HUES64 (cell line): ENCODE measurements at regions not wholly inside any gene's neighbourhood (a gene's known extent, or its start where the extent isn't known, plus 50 kb on each side); places are given as distances from the start of the nearest gene placed in this dataset.
A peak's percentile ranks its signal among the peaks of the same experiment; 100 is the strongest.

ENCODE experiments used
- H3K27ac ChIP-seq: 2 replicates; pipeline ENCODE4 v1.7.0; 2013; ENCODE audit warnings: low read depth, low read length, inconsistent platforms
- H3K27me3 ChIP-seq: 2 replicates; pipeline ENCODE4 v1.6.1; 2013; ENCODE audit warnings: mild to moderate bottlenecking, low read length; ENCODE audit not compliant: insufficient read depth
- H3K36me3 ChIP-seq: 2 replicates; pipeline ENCODE4 v1.6.1; 2013; ENCODE audit warnings: mild to moderate bottlenecking, low read length; ENCODE audit not compliant: insufficient read depth
- H3K4me1 ChIP-seq: 2 replicates; pipeline ENCODE4 v1.6.1; 2013; ENCODE audit warnings: mild to moderate bottlenecking, low read length, moderate library complexity; ENCODE audit not compliant: insufficient read depth
- H3K4me3 ChIP-seq: 2 replicates; pipeline ENCODE4 v1.5.1; 2013; ENCODE audit warnings: mild to moderate bottlenecking, low read length, moderate library complexity
- H3K9ac ChIP-seq: 2 replicates; pipeline ENCODE4 v1.6.1; 2013; ENCODE audit warnings: mild to moderate bottlenecking, low read depth, low read length
- H3K9me3 ChIP-seq: 2 replicates; pipeline ENCODE4 v1.6.1; 2013; ENCODE audit warnings: low read depth, low read length; ENCODE audit not compliant: insufficient read depth
- WGBS: fragments of 150-250, 120-280 bp; methylation state at CpG from one replicate; pipeline ENCODE4 v1.1.7; 2013; ENCODE audit warnings: missing lambda C conversion rate; 5-methylcytosine and 5-hydroxymethylcytosine counted together

DNA sequence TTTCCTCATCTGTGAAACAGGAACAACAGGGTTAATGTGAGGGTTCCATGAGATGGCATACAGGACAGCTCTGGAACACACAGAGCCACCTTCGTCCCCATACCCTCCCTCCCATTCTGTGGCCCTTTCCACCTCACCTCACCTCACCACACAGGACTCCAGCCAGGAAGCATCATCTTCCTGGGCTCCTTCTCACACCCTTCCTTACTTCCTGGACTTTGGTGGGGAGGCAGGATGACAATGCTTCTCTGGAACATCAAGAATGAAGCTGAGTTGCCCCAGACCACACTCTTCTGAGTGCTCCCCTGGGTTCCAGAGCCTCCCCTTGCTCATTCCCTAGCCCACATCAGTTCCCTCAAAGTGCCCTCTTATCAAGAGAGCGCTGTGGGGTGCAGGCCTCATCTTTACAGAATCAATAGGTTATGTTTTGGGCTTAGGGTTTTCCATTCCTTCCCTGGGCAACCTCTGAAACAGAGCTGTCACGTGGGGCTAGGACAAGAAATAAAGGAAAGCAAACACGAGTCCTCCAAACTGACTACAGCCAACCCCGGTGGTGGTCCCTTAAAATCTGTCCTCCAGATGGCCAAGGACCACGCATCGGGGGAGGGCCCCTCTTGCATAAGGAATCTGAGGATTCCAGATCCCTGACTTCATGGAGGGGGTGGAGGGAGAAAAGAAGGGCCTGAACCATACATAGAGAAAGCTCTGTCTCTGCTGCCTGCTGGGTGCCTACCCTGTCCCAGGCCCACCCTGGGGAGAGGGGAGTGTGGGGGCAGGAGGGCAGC is 74.4 kb upstream of the ATP6AP2 start:
- Histone ChIP-seq H3K27me3 (no peaks in the 10 kb centered on the region), H3K36me3 (no peaks in the 10 kb centered on the region), H3K4me3 (no peak overlapping the region), H3K9me3 (no peaks in the 10 kb centered on the region), H3K4me1 (peaks cover 6% of the 10 kb centered on the region), H3K9ac (no peak overlapping the region), H3K27ac (no peak overlapping the region)
- 86% methylated on average over 6 of the region's 7 CpGs for WGBS

DNA sequence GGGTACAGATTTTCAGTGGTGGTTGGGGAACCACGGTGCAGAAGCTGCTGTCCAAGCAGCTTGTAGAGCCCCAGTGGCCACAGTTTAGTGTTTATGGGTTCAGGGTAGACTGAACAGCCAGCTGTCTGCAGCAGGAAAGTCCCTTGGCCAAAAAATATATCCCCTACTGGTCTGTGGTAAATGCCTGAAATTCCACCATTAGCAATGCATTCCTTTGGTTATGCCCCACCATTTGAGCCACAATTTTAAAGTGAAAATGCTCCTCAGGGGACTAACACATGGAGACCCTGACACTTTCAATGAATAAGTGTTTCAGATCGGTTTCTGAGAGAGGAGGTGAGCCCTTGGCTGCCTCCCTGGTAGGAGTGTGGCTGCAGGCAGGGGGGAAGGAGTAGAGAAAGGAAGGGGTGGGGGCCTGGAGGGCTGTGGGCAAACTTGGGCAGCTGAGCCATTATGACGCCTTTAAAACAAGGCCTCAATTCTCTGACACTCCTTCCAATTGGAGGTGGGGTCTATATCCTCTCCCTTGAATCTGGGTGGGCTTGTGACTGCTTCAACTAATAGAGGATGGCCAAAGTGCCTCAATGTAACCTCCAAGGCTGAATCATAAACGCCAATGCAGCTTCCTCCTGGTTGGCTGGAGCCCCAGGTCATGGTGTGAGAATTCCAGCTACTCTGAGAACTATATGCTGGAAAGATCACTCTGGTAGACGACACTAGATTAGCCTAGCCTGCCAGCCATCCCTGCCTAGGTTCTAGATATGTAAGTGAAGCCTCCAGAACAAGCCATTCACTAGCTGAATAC is 75.8 kb upstream of the ATP6AP2 start:
- Histone ChIP-seq H3K27me3 (no peaks in the 10 kb centered on the region), H3K4me1 (peaks cover 6% of the 10 kb centered on the region), H3K9me3 (no peaks in the 10 kb centered on the region), H3K9ac (no peak overlapping the region), H3K27ac (peak overlapping the region; percentile 45; the same call in 1 of the 2 replicates), H3K36me3 (no peaks in the 10 kb centered on the region), H3K4me3 (no peak overlapping the region)
- 37% methylated on average over 4 of the region's 5 CpGs for WGBS

DNA sequence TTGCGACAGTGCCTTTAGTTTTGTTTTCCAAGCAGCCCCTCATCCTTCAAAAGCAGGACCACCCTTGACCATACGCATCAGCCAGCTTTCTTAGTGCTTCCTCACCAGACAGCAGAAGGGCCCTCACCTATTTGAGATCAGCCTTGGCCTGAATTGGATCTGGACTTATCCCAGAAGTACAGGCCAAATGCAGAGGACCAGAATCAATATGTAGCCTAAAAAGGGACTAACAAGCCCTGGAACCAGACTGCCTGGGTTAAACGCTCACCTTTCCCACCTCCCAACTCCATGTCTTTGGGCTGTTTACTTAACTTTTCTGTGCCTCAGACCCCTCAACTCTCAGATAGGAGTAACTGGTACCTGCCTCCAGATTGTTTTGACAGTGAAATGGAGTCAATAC is 77.7 kb upstream of the ATP6AP2 start:
- 88% methylated on average over 3 of the region's 3 CpGs for WGBS
- Histone ChIP-seq H3K27me3 (no peaks in the 10 kb centered on the region), H3K27ac (no peak overlapping the region), H3K4me1 (peaks cover 6% of the 10 kb centered on the region), H3K36me3 (no peaks in the 10 kb centered on the region), H3K9ac (no peak overlapping the region), H3K4me3 (no peak overlapping the region), H3K9me3 (no peaks in the 10 kb centered on the region)

DNA sequence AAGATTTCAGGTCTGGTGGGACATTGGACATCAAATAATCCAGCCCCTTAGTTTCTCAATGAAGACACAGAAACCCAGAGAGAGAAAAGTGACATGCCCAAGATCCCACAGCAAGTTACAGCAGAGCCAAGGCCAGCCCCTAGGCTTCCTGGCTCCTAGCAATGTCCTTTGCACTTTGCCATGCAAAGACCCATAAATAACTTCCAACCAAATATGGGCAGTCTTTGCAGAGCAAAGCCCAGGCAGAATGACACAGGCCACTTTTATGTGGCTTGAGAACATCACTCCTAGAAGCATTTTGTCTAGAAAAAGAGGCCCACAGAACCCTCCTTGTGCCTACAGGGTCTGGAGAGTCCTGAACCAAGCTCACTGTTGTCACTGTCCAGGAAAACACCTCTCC is 78.1 kb upstream of the ATP6AP2 start:
- Histone ChIP-seq H3K27ac (no peak overlapping the region), H3K36me3 (no peaks in the 10 kb centered on the region), H3K9me3 (no peaks in the 10 kb centered on the region), H3K27me3 (no peaks in the 10 kb centered on the region), H3K9ac (no peak overlapping the region), H3K4me1 (peaks cover 6% of the 10 kb centered on the region), H3K4me3 (no peak overlapping the region)

DNA sequence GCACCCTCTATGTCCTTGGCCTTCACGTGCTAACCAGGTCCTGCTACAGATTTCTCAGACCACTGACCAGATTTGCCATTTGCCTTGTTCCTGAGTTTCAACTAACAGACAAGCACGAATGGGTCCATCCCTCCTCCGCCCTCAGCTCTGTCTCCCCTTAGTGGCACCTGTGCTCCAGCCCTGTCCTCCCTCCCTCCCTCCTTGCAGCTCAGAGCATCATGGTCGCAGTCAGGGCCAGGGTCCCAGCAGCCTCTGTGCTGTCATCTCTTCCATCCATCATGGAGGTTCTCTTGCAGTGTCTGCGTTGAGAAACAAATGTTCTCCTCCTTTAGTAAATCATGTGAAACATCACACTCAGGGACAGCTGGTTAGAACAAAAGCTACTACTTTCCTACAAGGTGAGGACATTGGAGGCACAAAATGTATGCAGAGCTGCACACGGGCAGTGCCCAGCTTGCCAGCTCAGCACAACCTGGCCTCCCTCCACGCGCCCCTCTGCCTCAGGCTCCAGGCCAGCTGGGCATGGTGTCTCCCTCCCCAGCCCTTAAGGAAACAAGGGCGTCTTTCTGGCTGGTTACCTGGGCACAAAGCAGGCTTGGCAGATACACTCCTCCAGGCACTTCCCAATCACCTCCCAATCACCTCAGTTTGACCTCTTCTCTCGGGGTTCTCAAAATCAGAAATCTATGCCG is 79.5 kb upstream of the ATP6AP2 start:
- H3K9ac ChIP-seq, result no peak overlapping the region
- no peak overlapping the region for H3K4me3 ChIP-seq
- H3K27ac ChIP-seq, result no peak overlapping the region
- H3K4me1 ChIP-seq, result peaks cover 11% of the 10 kb centered on the region
- H3K27me3 ChIP-seq, result no peaks in the 10 kb centered on the region
- WGBS, result 88% methylated on average over 11 of the region's 11 CpGs
- H3K36me3 ChIP-seq, result no peaks in the 10 kb centered on the region
- H3K9me3 ChIP-seq, result no peaks in the 10 kb centered on the region

DNA sequence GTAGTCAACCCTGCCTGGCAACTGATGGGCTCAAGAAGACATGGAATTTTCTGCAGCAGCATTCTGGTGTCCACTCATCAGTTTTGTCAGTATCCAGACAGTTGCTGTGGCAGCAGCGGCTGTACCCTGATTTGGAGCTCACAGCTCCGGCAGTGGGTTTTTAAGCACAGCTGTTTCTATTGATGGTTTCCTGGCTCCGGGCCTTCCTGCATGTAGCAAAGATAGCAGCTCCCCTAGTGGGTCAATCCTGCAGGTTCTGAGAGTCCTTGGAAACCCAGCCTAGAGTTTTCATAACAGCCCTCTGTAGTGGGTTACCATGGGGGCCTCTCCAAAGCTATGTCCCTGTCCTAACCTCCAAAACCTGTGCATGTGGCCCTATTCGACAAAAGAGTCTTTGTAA is 84.0 kb upstream of the ATP6AP2 start:
- no peak overlapping the region for H3K4me3 ChIP-seq
- no peaks in the 10 kb centered on the region for H3K27me3 ChIP-seq
- H3K4me1 ChIP-seq, result peaks cover 9% of the 10 kb centered on the region; the same call in 1 of the 2 replicates
- H3K9ac ChIP-seq, result no peak overlapping the region
- H3K9me3 ChIP-seq, result no peaks in the 10 kb centered on the region
- no peak overlapping the region for H3K27ac ChIP-seq
- no peaks in the 10 kb centered on the region for H3K36me3 ChIP-seq
- WGBS, result 74% methylated on average over 4 of the region's 4 CpGs

DNA sequence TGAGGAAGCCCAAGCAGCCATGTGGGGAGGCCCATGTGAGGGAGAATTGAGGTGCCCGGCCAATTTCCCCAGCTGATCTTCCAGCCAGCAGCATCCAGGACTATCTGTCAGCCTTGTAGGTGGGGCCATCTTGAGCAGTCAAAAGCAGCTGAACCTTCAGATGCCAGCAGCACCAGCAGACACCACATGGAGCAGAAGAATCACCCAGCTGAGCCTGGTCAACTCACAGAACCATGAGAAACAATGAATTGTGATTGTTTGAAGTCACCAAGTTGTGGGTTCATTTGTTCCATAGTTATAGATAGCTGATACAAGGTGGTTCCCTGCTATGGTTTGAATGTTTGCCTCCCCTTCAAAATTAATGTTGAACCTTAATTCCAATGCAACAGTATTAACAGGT is 85.1 kb upstream of the ATP6AP2 start:
- 88% methylated on average over 1 of the region's 1 CpG for WGBS

DNA sequence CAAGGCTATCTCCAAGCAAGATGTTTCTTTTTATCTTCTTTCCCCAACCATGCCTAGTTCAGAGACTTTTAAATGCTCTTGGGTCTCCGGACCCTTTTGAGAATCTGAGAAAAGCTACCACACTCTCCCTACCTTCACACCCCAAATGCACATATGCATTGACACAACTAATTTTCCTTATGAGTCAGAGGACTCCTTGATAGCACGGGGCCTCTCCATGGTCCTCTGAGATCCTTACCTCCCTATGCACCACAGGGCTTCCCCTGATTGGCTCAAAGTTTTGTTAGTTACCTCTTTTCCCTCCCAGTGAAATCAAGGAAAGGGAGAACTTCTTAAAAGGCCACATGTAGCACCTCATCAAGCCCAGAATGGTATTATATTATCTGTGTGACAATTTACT is 86.8 kb upstream of the ATP6AP2 start:
- H3K27me3 ChIP-seq, result no peaks in the 10 kb centered on the region
- no peaks in the 10 kb centered on the region for H3K36me3 ChIP-seq
- H3K4me3 ChIP-seq, result no peak overlapping the region
- no peak overlapping the region for H3K9ac ChIP-seq
- peaks cover 9% of the 10 kb centered on the region; the same call in 1 of the 2 replicates for H3K4me1 ChIP-seq
- no peak overlapping the region for H3K27ac ChIP-seq
- 47% methylated on average over 2 of the region's 2 CpGs for whole genome bisulfite sequencing
- no peaks in the 10 kb centered on the region for H3K9me3 ChIP-seq

More for the DNA sequence above, 85.1 kb upstream of the ATP6AP2 start:
- no peak overlapping the region for H3K27ac ChIP-seq
- no peaks in the 10 kb centered on the region for H3K27me3 ChIP-seq
- no peak overlapping the region for H3K9ac ChIP-seq
- H3K4me1 ChIP-seq, result peaks cover 9% of the 10 kb centered on the region; the same call in 1 of the 2 replicates
- H3K9me3 ChIP-seq, result no peaks in the 10 kb centered on the region
- H3K4me3 ChIP-seq, result no peak overlapping the region
- no peaks in the 10 kb centered on the region for H3K36me3 ChIP-seq

DNA sequence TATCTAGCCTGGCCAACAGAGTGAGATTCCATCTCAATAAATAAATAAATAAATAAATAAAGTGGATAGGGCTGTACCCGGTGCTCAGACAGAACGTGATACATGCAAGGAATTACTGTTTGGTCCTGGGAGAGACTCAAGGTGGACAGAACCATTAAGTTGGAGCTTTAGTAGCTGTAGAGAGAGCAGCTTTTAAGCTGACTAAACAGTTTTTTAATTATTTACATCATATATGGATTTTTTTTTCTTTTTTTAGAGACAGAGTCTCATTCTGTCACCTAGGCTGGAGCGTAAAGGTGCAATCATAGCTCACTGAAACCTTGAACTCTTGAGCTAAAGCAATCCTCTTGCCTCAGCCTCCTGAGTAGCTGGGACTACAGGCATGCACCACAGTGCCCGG is 92.5 kb upstream of the ATP6AP2 start:
- Histone ChIP-seq H3K27ac (no peak overlapping the region), H3K27me3 (no peaks in the 10 kb centered on the region), H3K4me1 (peaks cover 14% of the 10 kb centered on the region), H3K36me3 (no peaks in the 10 kb centered on the region), H3K9me3 (no peaks in the 10 kb centered on the region), H3K9ac (no peak overlapping the region), H3K4me3 (no peak overlapping the region)
- 93% methylated on average over 3 of the region's 4 CpGs for WGBS

DNA sequence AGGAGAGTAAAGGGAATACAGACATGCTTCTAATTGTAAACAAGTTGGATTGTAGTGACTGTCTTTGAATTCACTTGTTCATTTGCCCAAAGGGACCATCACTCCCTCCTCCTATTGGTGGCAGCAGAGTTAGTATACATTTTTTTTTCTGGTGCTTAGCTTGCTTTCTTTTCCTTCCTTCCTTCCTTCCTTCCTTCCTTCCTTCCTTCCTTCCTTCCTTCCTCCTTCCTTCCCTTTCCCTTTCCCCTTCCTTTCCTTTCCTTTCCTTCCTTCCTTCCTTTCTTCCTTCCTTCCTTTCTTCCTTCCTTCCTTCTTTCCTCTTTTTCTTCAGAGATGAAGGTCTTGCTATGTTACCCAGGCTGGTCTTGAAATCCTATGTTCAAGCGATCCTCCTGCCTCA is 94.8 kb upstream of the ATP6AP2 start:
- Histone ChIP-seq H3K27me3 (no peaks in the 10 kb centered on the region), H3K4me3 (no peak overlapping the region), H3K27ac (no peak overlapping the region), H3K9ac (no peak overlapping the region), H3K9me3 (no peaks in the 10 kb centered on the region), H3K36me3 (no peaks in the 10 kb centered on the region), H3K4me1 (peaks cover 14% of the 10 kb centered on the region)
- WGBS, result 92% methylated on average over 1 of the region's 1 CpG
